IPS-18c (cell line): ENCODE measurements at regions not wholly inside any gene's neighbourhood (a gene's known extent, or its start where the extent isn't known, plus 50 kb on each side); places are given as distances from the start of the nearest gene placed in this dataset.

Source experiments
- H3K4me3 ChIP-seq: 2 replicates; pipeline ENCODE4 v1.7.0; 2013; ENCODE audit warnings: low read depth, mild to moderate bottlenecking, low read length, moderate library complexity; ENCODE audit not compliant: insufficient read depth
- H3K9me3 ChIP-seq: one replicate; pipeline ENCODE4 v1.6.1; 2013; ENCODE audit warnings: mild to moderate bottlenecking, low read length, moderate library complexity; ENCODE audit not compliant: control insufficient read depth, insufficient read depth

DNA sequence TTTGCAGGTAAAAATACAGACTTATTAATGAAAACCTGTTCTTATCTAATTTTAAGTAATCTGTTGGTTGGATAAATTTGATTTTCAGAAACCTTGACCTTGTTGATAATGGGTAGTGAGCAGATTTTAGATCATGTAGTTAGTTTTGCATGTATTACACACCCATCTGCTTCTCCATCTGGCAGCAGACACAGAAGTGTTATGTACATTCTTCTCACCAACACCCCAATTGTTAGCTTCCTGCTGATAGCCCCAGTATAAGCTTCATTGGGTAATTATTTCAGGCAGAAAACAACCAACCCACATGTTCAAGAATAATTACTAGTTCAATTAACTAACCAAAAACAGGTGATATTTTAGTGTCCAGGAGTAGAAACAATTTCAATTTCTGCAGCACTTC lies 1740.5 kb upstream of the AGA start:
- Histone ChIP-seq H3K9me3 (no peaks in the 10 kb centered on the region), H3K4me3 (no peak overlapping the region)

DNA sequence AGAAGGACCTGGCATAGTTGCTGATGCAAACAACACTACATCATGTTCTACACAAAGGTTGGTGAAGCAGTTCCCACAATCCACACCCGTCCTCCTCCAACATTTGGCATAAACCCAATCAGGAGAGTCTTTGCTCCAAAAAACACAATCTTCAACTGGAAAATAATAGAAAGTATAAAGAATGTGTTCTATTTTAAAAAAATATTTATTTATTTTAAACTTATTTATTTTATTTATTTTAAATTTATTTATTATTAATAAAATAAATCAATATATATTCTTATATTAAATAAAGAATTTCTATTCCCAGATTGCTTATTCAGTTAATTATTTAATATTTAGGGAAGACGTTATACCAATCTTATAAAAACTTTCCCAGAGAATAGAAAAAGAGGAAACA lies 1753.7 kb upstream of the AGA start:
- H3K4me3 ChIP-seq = no peak overlapping the region

DNA sequence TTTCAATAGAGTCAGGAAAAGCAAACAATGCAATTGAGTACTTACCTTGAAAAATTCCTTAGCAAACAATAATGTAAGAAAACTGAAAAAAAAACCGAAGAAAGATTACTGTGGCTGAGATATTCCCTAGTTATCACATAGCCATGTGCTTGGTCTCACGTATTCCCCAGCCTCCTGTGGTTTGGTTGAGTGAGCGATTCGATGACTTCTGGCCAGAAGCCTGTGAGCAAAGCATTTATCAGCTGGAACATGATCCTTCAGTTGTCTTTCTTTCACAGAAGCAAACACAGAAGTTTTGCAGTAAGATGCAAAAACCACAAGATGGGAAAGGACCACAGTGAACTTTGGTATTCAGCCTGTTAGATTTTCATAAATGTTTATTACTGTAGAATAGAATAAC lies 1754.3 kb upstream of the AGA start:
- H3K9me3 ChIP-seq = no peaks in the 10 kb centered on the region
- no peak overlapping the region for H3K4me3 ChIP-seq

More for the DNA sequence above, 1753.7 kb upstream of the AGA start:
- H3K9me3 ChIP-seq = no peaks in the 10 kb centered on the region

DNA sequence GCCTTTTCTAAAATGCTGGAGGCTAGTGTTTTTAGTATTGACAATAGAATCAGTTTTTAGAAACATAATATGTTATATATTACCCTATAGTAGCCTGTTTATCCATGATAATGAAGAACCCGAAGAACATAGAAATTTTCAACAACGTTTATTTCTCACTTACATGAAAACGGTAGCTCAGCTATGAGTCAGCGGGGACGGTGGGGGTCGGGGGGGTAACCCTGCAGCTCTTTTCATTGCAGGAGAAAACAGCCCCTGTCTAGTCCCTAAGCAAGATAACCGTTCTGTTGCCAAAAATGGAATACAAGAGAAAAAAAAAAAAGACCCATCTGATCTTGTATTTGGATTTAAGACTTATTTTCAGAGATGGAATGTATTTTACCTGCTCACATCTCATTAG lies 1758.4 kb upstream of the AGA start:
- Histone ChIP-seq H3K4me3 (no peak overlapping the region), H3K9me3 (no peaks in the 10 kb centered on the region)

DNA sequence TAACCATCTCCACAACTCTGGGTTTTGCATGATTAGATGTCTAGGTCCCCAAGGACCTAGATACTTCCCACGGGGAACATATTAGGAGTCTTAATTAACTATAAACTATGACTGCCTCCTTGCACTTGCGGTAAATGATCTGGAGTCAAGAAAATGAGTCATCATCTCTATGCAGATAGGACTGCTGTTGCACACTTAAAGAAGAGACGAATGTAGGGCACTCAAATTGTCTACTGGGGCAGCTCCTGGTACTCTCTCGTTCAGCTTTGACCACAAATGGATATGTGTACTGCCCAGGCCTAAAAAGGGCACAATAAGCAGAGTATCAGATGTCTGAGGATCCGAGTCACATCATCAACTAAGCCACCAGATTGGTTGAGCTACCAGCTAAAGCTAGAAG lies 1783.4 kb upstream of the AGA start:
- H3K9me3 ChIP-seq = no peaks in the 10 kb centered on the region
- H3K4me3 ChIP-seq = no peak overlapping the region

DNA sequence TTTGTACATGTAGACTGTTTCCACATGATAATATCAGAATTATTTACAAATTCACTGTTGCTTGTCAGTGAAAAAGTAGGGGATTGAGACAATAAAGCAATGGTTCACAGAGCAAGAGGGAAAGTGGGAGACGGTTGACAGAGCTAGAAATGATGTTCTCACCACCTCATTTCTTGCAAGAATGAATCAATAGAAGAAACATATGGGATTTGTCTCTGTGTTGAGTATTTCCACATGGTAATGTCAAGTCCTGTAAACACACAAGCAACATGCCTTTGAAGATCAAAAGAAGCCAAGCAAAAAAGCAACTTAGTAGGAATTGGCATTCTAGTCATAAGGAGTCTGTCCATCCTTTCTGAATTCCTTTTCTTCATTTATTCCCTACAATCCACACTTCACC lies 1806.6 kb upstream of the AGA start:
- H3K4me3 ChIP-seq = no peak overlapping the region
- no peaks in the 10 kb centered on the region for H3K9me3 ChIP-seq

DNA sequence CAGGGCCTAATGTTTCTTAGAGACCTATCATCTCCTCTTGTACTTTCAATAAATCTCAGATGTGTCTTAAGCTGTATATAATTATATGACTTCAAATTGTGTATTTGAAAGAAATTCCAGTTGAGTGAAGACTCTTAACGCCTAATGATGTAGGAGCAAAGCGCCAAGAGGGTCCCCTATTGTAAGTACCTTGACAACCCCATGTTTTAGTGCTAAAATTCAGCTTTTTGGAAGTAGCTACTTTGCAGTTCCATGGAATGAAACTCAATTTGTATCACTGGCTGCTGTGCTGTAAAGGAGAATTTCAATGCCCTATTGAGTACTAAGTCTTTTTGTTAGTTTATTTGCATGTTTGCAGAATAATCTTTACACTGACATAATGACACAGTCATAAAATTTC lies 1826.6 kb upstream of the AGA start:
- no peak overlapping the region for H3K4me3 ChIP-seq
- no peaks in the 10 kb centered on the region for H3K9me3 ChIP-seq

DNA sequence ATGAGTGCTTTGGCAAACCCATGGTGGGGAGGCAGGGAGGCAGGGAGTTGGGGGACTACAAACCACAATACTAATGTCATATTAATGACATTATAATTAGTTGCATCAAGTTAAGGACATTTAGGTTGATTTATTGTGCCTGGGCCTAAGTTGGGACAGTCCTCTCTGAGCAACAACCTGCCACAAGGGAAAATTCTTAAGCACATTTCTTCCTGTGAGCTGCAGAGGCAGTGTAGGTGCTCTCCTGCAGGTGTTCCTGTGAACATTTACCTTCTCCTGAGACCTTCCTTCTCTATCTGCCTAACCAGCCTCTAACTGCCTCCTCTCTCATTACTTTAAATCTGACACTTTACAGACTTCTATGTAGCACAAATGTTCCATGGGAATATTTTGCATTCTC lies 1830.0 kb upstream of the AGA start:
- H3K9me3 ChIP-seq = no peaks in the 10 kb centered on the region
- no peak overlapping the region for H3K4me3 ChIP-seq

DNA sequence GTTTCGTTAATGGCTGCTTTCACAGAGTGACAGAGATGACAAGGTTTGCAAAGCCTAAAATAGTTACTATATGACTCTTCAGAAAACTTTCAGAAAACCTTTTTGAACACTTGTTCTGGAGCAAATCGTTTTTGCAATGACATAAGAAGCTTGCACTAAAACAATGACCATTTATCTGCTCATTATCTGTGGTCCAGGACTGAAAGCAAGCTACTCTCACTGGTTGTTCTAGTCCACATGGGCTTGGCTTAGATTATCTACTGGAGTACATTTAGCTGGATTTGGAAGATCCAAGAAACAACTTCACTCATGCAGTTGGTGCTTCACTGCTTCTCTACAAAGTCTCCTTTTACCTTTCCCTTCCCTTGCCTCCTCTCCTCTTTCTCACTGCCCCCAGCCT lies 1836.4 kb upstream of the AGA start:
- Histone ChIP-seq H3K4me3 (no peak overlapping the region), H3K9me3 (no peaks in the 10 kb centered on the region)

DNA sequence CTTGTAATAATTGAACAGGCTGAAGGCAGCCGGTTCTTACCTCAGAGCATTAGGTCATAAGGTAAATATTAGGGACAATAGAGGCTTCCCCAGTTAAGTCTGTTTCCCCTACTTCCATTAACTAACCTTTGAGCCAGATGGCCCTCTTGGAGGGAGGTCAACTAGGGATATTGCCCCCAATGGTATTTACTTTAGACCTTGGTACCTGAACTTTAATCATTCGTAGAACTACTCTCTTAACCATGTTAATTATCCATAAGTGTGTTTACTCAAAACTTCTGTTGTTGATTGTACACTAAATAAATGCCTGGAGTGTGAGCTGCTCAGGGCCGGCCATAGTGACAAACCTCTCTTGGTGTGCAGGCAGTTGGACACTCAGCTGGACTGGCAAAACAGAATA lies 1843.5 kb upstream of the AGA start:
- Histone ChIP-seq H3K4me3 (no peak overlapping the region), H3K9me3 (no peaks in the 10 kb centered on the region)

DNA sequence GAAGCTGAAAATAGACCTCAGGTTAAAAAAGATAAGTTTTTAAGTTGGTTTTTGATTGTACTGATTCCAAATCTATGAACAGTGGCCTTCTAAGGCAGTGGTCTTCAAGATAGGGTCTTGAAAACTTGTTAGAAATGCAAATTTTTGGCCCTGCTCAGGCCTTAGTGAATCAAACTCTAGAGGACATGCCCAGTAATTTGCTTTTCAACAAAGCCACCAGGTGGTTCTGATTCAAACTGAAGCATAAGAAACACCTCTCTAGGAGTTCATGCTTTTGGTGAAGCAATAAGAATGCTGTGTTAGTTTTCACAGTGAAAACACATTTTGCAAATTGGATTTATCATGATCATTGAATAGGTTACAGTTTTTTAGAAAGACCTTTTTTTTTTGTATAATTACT lies 1849.4 kb upstream of the AGA start:
- Histone ChIP-seq H3K9me3 (no peaks in the 10 kb centered on the region), H3K4me3 (no peak overlapping the region)

DNA sequence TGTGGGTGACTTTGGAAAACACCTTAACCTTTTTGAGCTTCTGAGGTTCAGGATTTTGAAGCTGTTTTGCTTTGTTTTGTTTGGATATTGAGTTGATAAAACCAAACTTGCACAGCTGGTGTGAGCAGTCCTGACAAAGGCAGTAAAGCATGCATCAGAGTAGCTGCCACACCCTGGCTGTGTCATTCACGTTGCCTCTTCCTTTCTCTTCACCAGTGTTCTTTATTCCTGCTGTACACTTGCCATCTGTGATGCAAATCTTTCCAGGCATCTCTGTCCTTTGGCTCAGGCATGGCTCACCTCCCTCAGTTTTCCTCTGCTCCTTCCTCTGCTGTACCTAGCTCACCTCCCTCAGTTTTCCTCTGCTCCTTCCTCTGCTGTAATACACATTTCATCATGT lies 1850.2 kb upstream of the AGA start:
- Histone ChIP-seq H3K4me3 (no peak overlapping the region), H3K9me3 (no peaks in the 10 kb centered on the region)

DNA sequence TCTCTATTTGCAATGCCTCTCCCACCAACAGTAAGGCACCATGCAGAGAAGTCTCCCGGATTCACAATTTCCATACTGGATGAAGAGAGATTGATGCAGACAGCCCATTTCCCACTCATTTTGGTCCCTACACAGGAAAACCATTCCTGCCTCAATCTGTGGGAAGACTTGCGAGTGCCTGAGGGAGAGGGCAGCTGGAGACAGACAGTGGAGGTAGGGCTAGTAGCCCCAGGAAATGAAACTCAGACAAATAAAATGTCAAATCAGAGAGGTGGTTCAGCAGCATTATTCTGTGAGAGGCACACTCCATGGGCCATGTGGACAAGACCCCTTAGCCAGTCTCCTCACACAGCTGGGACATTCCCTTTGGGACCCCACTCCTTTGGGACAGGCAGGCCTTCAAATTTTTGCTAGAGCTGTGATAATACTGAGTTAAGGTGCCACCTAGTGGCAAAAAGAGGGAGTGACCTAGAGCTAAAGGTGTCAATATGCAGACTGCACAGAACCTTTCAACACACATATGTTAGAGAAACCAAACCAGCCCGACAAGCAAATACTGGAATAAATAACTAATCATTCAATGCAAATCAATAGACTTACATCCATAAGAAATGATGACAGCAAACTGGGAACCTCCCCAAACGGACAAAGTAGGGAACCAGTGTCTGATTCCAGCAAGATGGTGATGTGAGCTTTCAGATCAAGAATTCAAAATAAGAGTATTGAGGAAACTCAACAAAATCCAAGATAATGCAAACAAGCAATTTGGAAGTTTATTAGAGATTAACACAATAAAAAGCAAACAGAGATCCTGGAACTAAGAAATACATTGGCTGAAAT lies 1865.3 kb upstream of the AGA start:
- Histone ChIP-seq H3K9me3 (no peaks in the 10 kb centered on the region), H3K4me3 (no peak overlapping the region)

DNA sequence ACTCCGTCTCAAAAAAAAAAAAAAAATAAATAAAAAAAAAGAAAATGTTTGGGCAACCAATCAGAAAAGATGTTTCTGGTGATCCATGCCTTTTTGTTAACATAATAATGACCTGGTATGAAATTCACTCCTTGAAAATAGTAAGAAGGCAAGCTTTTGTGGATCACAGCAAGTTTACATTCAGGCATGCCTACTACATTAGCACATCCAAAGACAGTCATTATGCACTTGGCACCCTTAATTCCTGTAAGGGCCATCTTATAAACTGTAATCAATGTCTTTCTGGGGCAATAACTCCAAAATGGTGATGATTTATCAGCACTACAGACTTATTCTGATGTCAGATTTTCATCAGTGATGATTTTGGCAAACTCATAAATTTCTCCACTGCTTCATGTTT lies 1871.6 kb upstream of the AGA start:
- Histone ChIP-seq H3K9me3 (no peaks in the 10 kb centered on the region), H3K4me3 (no peak overlapping the region)

DNA sequence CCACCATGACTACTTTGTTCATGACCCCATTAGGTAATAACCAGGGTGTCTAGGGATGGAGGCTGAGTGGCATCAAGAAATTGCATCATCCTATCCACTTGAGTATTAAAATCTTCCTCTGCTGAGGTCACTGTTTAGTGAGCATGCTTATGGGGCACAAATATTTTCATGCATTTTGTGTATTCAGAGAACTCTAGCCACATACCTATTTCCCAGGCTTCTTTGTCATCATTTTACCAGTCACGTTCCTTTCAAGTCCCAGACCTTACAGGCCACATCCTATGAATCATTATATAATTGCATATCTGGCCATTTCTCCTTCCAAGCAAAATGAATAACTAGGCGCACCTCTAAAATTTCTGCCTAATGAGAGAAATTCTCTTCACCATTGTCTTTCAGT lies 1882.9 kb upstream of the AGA start:
- no peak overlapping the region for H3K4me3 ChIP-seq
- no peaks in the 10 kb centered on the region for H3K9me3 ChIP-seq

DNA sequence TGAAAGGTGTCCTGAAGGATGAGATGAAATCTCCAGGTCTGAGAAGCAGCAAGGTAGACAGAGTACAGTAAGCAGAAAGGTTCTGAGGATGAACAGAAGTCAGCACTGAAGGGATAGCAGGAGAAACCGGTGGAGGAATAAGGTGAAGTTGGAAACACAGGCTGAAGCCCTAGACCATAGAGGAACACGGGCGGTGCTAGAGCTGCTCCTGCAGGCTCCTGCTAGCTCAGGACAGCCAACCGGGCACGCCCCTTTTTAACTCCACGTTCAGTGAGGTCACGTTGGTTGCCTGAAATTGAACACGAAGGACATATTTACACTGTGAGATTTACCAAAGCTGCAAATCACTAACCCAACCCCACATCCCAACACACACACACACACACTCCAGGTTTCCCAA lies 1886.4 kb upstream of the AGA start:
- no peaks in the 10 kb centered on the region for H3K9me3 ChIP-seq
- H3K4me3 ChIP-seq = no peak overlapping the region

DNA sequence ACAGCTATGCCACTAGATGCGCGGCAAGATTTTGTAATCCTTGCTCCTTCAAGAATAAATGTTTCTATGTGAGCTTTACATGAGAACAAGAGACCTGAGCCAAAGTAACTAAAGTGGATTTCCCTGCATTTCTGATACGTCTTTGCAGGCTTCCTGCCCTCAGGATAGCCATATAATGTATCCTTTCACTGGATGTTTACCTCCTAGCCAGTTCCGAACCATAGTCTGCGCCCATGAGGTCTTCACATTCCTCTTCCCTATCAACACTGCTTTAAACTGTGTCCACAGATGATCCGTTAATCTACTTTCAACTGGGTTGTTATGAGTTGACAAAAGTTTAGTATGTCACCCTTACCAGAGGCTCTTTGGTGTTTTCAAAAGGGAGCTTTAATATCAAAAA lies 1889.1 kb upstream of the AGA start:
- Histone ChIP-seq H3K9me3 (no peaks in the 10 kb centered on the region), H3K4me3 (no peak overlapping the region)

DNA sequence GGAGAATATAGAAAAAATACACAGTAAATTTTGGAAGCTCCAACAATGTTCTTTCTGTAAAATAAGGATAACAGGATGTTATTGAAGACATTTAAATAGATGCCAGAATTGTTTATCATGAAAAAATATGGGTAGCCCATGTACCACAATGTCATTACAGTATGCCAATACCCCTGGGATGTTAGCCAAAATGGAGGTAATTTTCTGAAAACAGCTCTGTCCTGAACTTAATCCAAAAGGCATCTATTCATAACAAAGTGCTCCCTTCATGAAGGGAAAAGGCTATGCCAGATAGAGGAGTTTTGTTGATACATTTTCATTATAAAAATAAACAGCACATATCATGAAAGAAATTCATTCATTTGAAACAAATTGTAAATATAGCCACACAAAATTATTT lies 1902.6 kb upstream of the AGA start:
- Histone ChIP-seq H3K9me3 (no peaks in the 10 kb centered on the region), H3K4me3 (no peak overlapping the region)

DNA sequence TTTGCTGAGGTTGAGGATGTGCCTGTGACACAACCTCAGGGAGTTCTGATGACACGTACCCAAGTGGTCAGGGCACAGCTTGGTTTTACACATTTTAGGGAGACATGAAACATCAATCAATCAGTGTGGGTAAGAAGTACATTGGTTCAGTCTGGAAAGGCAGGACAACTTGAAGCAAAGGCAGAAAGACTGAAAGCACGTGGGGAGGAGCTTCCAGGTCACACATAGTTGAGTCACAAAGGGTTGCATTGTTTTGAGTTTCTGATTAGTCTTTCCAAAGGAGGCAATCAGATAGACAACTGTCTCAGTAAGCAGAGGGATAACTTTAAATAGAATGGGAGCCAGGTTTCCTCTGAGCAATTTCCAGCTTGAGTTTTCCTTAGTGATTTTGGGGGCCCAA lies 1910.0 kb upstream of the AGA start:
- Histone ChIP-seq H3K9me3 (peaks cover 6% of the 10 kb centered on the region), H3K4me3 (no peak overlapping the region)
